ENCODE measurements at regions not wholly inside any gene's neighbourhood (a gene's known extent, or its start where the extent isn't known, plus 50 kb on each side); places are given as distances from the start of the nearest gene placed in this dataset.

DNA sequence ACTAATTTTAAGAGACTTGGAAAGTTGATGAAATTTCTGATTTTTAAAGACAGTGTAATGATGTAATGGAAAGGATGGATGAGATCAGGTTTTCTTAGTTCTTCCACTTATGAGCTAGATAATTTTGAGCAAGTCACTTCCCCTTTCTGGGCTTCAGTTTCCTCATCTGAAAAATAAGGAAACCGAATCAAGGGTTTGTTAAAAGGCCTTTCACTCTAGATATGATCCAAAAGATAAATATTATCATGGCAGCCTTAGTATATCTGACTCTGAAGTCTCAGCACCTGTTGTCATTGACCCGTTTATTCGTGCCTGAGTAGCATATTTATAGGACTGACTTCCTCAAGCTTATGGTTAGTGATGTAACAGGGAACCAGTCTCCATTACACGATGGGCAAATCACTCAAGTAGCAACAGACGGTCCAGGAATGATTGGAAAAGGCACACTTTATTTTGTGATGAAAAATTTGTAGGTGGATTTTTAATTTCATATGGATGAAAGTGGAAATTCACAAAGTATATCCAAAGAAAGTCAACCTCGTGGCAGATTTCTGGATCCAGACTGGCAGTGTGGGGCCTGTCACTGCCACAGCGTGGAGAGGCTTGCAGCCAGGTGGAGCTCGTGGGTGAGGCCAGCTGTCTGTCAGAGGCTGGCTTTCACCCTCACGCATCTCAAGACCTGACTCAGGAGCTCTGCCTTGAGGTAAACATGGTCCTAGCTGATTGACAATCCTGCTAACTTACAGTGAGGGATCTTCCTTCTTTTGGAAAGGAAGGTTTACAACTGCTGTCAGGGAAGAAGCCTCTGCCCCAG is 137.9 kb upstream of the CXCR4 start:
- H3K27ac Mint-ChIP-seq: no peak overlapping the region
- no peaks in the 10 kb centered on the region for H3K9me3 Mint-ChIP-seq
- no peaks in the 10 kb centered on the region for H3K36me3 Mint-ChIP-seq
- peaks cover 4% of the 10 kb centered on the region for H3K27me3 Mint-ChIP-seq (ENCODE audit: low read depth)
- H3K4me1 Mint-ChIP-seq: peaks cover 5% of the 10 kb centered on the region
- H3K4me3 Mint-ChIP-seq: no peak overlapping the region
- DNase-seq (ENCODE audit: low spot score in 2 of 2, unreplicated experiment in 2 of 2): no peak
- TF ChIP-seq, protein P1, sequence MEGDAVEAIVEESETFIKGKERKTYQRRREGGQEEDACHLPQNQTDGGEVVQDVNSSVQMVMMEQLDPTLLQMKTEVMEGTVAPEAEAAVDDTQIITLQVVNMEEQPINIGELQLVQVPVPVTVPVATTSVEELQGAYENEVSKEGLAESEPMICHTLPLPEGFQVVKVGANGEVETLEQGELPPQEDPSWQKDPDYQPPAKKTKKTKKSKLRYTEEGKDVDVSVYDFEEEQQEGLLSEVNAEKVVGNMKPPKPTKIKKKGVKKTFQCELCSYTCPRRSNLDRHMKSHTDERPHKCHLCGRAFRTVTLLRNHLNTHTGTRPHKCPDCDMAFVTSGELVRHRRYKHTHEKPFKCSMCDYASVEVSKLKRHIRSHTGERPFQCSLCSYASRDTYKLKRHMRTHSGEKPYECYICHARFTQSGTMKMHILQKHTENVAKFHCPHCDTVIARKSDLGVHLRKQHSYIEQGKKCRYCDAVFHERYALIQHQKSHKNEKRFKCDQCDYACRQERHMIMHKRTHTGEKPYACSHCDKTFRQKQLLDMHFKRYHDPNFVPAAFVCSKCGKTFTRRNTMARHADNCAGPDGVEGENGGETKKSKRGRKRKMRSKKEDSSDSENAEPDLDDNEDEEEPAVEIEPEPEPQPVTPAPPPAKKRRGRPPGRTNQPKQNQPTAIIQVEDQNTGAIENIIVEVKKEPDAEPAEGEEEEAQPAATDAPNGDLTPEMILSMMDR (IDR thresholded peaks at IDR 0.05; ENCODE audit: unreplicated experiment): no peak

GRCh38 chr2:136255127-136255526 is 137.2 kb upstream of the CXCR4 start:
- TF ChIP-seq, protein P1 (IDR thresholded peaks at IDR 0.05; ENCODE audit: unreplicated experiment): no peak
- peaks cover 6% of the 10 kb centered on the region for H3K27me3 Mint-ChIP-seq (ENCODE audit: low read depth)
- H3K27ac Mint-ChIP-seq: no peak overlapping the region
- no peaks in the 10 kb centered on the region for H3K36me3 Mint-ChIP-seq
- DNase-seq (ENCODE audit: low spot score in 2 of 2, unreplicated experiment in 2 of 2): no peak
- H3K9me3 Mint-ChIP-seq: no peaks in the 10 kb centered on the region
- no peak overlapping the region for H3K4me3 Mint-ChIP-seq
- peaks cover 5% of the 10 kb centered on the region for H3K4me1 Mint-ChIP-seq

DNA sequence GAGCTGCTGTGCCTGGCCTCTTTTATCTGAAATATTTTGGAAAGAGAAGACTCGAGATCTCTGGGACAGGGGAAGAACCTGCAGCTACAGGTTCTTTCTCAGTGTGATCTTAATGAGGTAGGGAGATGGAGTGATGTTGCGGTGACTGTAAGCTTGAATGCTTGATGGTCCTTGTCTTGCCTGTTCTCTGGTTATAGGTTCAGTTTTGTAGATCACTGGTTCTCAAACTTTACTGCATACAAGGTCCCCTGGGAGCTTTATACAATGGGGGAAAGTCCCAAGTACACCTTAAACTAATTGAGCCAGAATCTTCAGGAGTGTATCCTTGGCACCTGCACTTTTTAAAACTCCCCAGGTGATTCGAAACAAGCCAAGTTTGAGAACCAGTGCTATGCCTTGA is 136.7 kb upstream of the CXCR4 start:
- TF ChIP-seq, protein P1 (IDR thresholded peaks at IDR 0.05; ENCODE audit: unreplicated experiment): no peak
- peaks cover 5% of the 10 kb centered on the region for H3K4me1 Mint-ChIP-seq
- no peak for DNase-seq (ENCODE audit: low spot score in 2 of 2, unreplicated experiment in 2 of 2)
- no peak overlapping the region for H3K27ac Mint-ChIP-seq
- H3K36me3 Mint-ChIP-seq: no peaks in the 10 kb centered on the region
- H3K4me3 Mint-ChIP-seq: no peak overlapping the region
- H3K9me3 Mint-ChIP-seq: no peaks in the 10 kb centered on the region
- H3K27me3 Mint-ChIP-seq (ENCODE audit: low read depth): peaks cover 6% of the 10 kb centered on the region

- no peak overlapping the region for H3K4me3 Mint-ChIP-seq
- H3K9me3 Mint-ChIP-seq: no peaks in the 10 kb centered on the region
- peaks cover 6% of the 10 kb centered on the region for H3K27me3 Mint-ChIP-seq (ENCODE audit: low read depth)
- peaks cover 5% of the 10 kb centered on the region for H3K4me1 Mint-ChIP-seq
- DNase-seq (ENCODE audit: low spot score in 2 of 2, unreplicated experiment in 2 of 2): no peak
- TF ChIP-seq, protein P1 (IDR thresholded peaks at IDR 0.05; ENCODE audit: unreplicated experiment): no peak
- no peak overlapping the region for H3K27ac Mint-ChIP-seq
- H3K36me3 Mint-ChIP-seq: no peaks in the 10 kb centered on the region
These were observed 135.5 kb upstream of the CXCR4 start for GRCh38 chr2:136253288-136254004.

DNA sequence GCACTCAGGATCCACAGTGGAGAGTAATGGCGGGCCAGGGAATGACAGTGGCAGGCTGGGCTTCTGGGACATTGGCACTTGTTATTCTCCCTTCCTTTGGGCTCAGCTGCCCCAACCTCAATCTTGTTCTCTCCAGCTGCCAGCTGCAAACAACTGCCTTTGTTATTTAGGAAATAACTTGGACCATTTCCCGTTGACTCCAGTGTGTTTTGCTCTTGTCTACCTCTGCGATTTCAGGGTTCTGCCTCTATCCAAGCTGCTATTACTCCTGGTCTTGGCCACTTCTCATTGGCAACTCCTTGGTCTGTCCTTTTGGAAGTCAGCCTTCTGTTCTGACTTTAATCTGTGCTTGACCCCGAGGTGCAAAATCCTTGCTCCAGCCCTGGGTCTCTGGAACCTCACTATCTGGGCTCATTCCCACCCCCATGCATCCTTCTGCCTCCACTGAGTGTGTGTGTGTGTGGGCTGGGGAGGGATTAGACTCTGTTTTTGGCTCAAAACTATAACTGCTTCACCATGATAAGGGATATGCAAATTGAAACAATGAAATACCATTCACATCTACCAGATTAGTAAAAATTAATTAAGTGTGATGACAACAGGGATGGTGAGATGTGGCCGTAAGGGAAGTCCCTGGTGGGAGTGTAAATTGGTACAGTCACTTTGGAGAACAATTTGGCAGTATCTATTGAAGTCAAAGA is 134.1 kb upstream of the CXCR4 start:
- H3K27ac Mint-ChIP-seq: no peak overlapping the region
- TF ChIP-seq, protein P1 (IDR thresholded peaks at IDR 0.05; ENCODE audit: unreplicated experiment): no peak
- no peak for DNase-seq (ENCODE audit: low spot score in 2 of 2, unreplicated experiment in 2 of 2)
- H3K27me3 Mint-ChIP-seq (ENCODE audit: low read depth): peaks cover 6% of the 10 kb centered on the region
- no peaks in the 10 kb centered on the region for H3K9me3 Mint-ChIP-seq
- no peaks in the 10 kb centered on the region for H3K4me1 Mint-ChIP-seq
- H3K4me3 Mint-ChIP-seq: no peak overlapping the region
- no peaks in the 10 kb centered on the region for H3K36me3 Mint-ChIP-seq

Data from mesothelial cell of epicardium (in vitro differentiated cells).